GM21619 (cell line): ENCODE measurements at regions not wholly inside any gene's neighbourhood (a gene's known extent, or its start where the extent isn't known, plus 50 kb on each side); places are given as distances from the start of the nearest gene placed in this dataset.

Source experiments
- ATAC-seq: cut with Tn5 transposase; IDR thresholded peaks from one replicate; pipeline ENCODE4 v1.9.1; 2021; ENCODE audit not compliant: unreplicated experiment

- ATAC-seq: no peak
Measured at GRCh38 chr12:20213723-20214625, 154.4 kb upstream of the PDE3A start.

- no peak for ATAC-seq
Measured at GRCh38 chr12:20220339-20220738, 148.0 kb upstream of the PDE3A start.

- no peak for ATAC-seq
Measured at GRCh38 chr12:20232931-20233675, 135.2 kb upstream of the PDE3A start.

GRCh38 chr12:20234474-20234873 lies 133.9 kb upstream of the PDE3A start:
- ATAC-seq: no peak

GRCh38 chr12:20237091-20237490 lies 131.2 kb upstream of the PDE3A start:
- no peak for ATAC-seq

- ATAC-seq: no peak
Measured at GRCh38 chr12:20245491-20245890, 122.8 kb upstream of the PDE3A start.

GRCh38 chr12:20248646-20249045 lies 119.7 kb upstream of the PDE3A start:
- ATAC-seq: no peak

- no peak for ATAC-seq
Measured at GRCh38 chr12:20250761-20251160, 117.6 kb upstream of the PDE3A start.

- no peak for ATAC-seq
Measured at GRCh38 chr12:20257311-20257710, 111.0 kb upstream of the PDE3A start.

- ATAC-seq: no peak
Measured at GRCh38 chr12:20259786-20260185, 108.6 kb upstream of the PDE3A start.

- ATAC-seq: no peak
Measured at GRCh38 chr12:20260851-20261250, 107.5 kb upstream of the PDE3A start.

GRCh38 chr12:20262119-20262518 lies 106.2 kb upstream of the PDE3A start:
- ATAC-seq: no peak

- ATAC-seq: no peak
Measured at GRCh38 chr12:20264026-20264425, 104.3 kb upstream of the PDE3A start.

GRCh38 chr12:20264608-20265114 lies 103.7 kb upstream of the PDE3A start:
- no peak for ATAC-seq

- ATAC-seq: no peak
Measured at GRCh38 chr12:20268121-20268732, 100.1 kb upstream of the PDE3A start.

GRCh38 chr12:20268771-20269170 lies 99.6 kb upstream of the PDE3A start:
- ATAC-seq: no peak

GRCh38 chr12:20269337-20270067 lies 98.8 kb upstream of the PDE3A start:
- no peak for ATAC-seq

- no peak for ATAC-seq
Measured at GRCh38 chr12:20270557-20270956, 97.8 kb upstream of the PDE3A start.

- no peak for ATAC-seq
Measured at GRCh38 chr12:20272161-20272560, 96.2 kb upstream of the PDE3A start.

GRCh38 chr12:20272801-20273200 lies 95.5 kb upstream of the PDE3A start:
- ATAC-seq: no peak

- no peak for ATAC-seq
Measured at GRCh38 chr12:20274008-20274407, 94.3 kb upstream of the PDE3A start.
